Tibial nerve (tissue), 4 donors: ENCODE measurements at regions not wholly inside any gene's neighbourhood (a gene's known extent, or its start where the extent isn't known, plus 50 kb on each side); places are given as distances from the start of the nearest gene placed in this dataset.

ENCODE experiments used
- DNase-seq, 2 donors: peaks; one replicate each; pipeline ENCODE4 v3.0.0-alpha.2; 2019; ENCODE audit warnings: low spot score in 2 of 2
- H3K27ac ChIP-seq, 4 donors: fragments of 200-600 bp; sonication (generic) in 3 of 4; one replicate each; pipeline ENCODE4 v1.5.1; 2017 to 2019; ENCODE audit warnings: mild to moderate bottlenecking in 1 of 4
- H3K27me3 ChIP-seq, 2 donors: fragments of 200-600 bp; sonication (generic) in 1 of 2; one replicate each; pipeline versions ENCODE4 v1.5.1 to v1.6.0; 2017 to 2019
- H3K36me3 ChIP-seq, 3 donors: fragments of 200-600 bp; sonication (generic); one replicate each; pipeline ENCODE4 v1.5.1; 2018 to 2019
- H3K4me1 ChIP-seq, 4 donors: fragments of 200-600 bp; sonication (generic) in 3 of 4; one replicate each; pipeline ENCODE4 v1.5.1; 2017 to 2019
- H3K4me3 ChIP-seq, 4 donors: fragments of 200-600 bp; sonication (generic) in 3 of 4; one replicate each; pipeline ENCODE4 v1.5.1; 2017 to 2019; ENCODE audit warnings: mild to moderate bottlenecking in 1 of 4, moderate library complexity in 1 of 4
- H3K9me3 ChIP-seq, 4 donors: fragments of 200-600 bp; sonication (generic) in 3 of 4; one replicate each; pipeline ENCODE4 v1.5.1; 2017 to 2019
- EP300 ChIP-seq, 2 donors: sonication (generic); formaldehyde crosslinking; IDR thresholded peaks; one replicate each; pipeline ENCODE4 v1.6.1; 2017; ENCODE audit warnings: antibody characterized with exemption in 2 of 2, mild to moderate bottlenecking in 1 of 2
- POLR2A ChIP-seq, 2 donors: fragments of 450-650 bp; IDR thresholded peaks; one replicate each; pipeline ENCODE4 v1.6.1; 2017; ENCODE audit warnings: antibody characterized with exemption in 2 of 2, mild to moderate bottlenecking in 2 of 2, moderate library complexity in 2 of 2
- WGBS, 2 donors: methylation state at CpG; one replicate each; pipeline ENCODE4 v1.1.5; 2018; 5-methylcytosine and 5-hydroxymethylcytosine counted together
- TF ChIP-seq, protein P1 (sequence below), 5 experiments: fragments of 200-600 bp in 3 of 5; fragments of 450-650 bp in 2 of 5; sonication (generic) in 3 of 5; IDR thresholded peaks; one replicate each; pipeline ENCODE4 v1.5.1; 2016 to 2019; ENCODE audit warnings: antibody characterized with exemption in 5 of 5, mild to moderate bottlenecking in 3 of 5, moderate library complexity in 2 of 5

DNA sequence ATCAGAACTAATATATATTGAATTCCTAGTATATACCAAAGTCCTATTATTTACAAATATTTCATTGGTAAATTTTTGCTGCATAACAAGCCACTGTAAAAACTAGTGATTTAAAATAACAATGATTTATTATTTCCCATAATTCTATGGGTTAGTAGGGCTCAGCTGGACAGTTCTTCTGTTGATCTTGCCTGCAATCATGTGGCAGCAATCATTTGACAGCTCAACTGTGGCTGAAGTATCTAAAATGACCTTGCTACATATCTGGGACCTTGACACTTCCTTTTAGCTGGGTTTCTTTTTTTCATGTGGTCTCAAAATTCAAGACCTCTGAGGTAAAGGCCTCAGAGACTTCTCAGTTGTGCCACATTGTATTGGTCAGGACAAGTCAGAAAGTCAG, 598.5 kb upstream of the PITX2 start:
- Histone ChIP-seq H3K27ac (no peak overlapping the region), H3K4me1 (no peaks in the 10 kb centered on the region), H3K36me3 (no peaks in the 10 kb centered on the region), H3K9me3 (no peaks in the 10 kb centered on the region), H3K4me3 (no peak overlapping the region), H3K27me3 (no peaks in the 10 kb centered on the region)
- DNase-seq, result no peak
- TF ChIP-seq POLR2A (IDR thresholded peaks at IDR 0.05), result no peak
- TF ChIP-seq, protein P1, sequence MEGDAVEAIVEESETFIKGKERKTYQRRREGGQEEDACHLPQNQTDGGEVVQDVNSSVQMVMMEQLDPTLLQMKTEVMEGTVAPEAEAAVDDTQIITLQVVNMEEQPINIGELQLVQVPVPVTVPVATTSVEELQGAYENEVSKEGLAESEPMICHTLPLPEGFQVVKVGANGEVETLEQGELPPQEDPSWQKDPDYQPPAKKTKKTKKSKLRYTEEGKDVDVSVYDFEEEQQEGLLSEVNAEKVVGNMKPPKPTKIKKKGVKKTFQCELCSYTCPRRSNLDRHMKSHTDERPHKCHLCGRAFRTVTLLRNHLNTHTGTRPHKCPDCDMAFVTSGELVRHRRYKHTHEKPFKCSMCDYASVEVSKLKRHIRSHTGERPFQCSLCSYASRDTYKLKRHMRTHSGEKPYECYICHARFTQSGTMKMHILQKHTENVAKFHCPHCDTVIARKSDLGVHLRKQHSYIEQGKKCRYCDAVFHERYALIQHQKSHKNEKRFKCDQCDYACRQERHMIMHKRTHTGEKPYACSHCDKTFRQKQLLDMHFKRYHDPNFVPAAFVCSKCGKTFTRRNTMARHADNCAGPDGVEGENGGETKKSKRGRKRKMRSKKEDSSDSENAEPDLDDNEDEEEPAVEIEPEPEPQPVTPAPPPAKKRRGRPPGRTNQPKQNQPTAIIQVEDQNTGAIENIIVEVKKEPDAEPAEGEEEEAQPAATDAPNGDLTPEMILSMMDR (IDR thresholded peaks at IDR 0.05), result no peak
- no peak for TF ChIP-seq EP300 (IDR thresholded peaks at IDR 0.05)

DNA sequence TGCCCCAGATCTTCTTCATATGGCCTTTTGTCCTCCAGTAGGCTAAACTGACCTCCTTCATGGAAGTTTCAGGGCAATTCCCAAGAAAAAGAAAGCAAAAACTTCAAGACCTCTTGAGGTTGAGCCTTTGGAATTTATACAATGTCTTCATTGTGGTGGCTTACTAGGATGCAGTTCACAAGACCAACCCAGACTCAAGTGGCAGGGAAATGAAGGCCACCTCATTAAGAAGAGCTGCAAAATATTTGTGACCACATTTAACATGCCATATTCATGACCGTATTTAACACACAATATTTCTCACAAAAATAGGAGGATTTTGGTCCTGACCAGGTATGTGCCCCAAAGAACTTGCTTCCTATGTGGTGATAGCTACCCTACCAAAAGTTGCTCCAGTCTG, 605.5 kb upstream of the PITX2 start:
- H3K36me3 ChIP-seq, result no peaks in the 10 kb centered on the region
- WGBS, 2 donors, result 85 to 97% methylated on average over 1 of the region's 1 CpG
- TF ChIP-seq, protein P1 (IDR thresholded peaks at IDR 0.05), result no peak
- TF ChIP-seq POLR2A (IDR thresholded peaks at IDR 0.05) (no peak), EP300 (IDR thresholded peaks at IDR 0.05) (no peak)
- no peak overlapping the region for H3K4me3 ChIP-seq
- H3K27ac ChIP-seq, result no peak overlapping the region
- H3K4me1 ChIP-seq, result no peaks in the 10 kb centered on the region
- no peaks in the 10 kb centered on the region for H3K9me3 ChIP-seq
- no peaks in the 10 kb centered on the region for H3K27me3 ChIP-seq
- DNase-seq, result no peak

DNA sequence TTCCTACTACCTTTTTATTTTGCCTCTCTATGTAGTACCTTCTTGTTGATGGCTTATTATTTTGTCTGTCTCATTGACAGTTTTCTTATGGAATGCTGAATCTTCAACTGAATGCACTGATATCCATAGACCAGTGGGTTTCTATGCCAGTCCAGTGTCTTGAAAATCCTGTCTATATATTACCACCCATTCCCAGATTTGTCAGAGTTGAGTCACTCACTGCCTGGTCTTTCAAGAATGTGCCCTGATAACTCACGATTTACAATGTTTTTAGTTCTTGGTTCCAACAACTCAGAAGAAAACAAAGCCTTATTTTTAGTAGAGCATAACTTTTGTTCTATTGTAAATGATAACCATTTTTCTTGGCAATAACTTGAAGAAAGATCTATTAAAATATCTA, 606.0 kb upstream of the PITX2 start:
- Histone ChIP-seq H3K27ac (no peak overlapping the region), H3K4me1 (no peaks in the 10 kb centered on the region), H3K9me3 (no peaks in the 10 kb centered on the region), H3K27me3 (no peaks in the 10 kb centered on the region), H3K36me3 (no peaks in the 10 kb centered on the region), H3K4me3 (no peak overlapping the region)
- TF ChIP-seq POLR2A (IDR thresholded peaks at IDR 0.05), result no peak
- TF ChIP-seq, protein P1 (IDR thresholded peaks at IDR 0.05), result no peak
- no peak for TF ChIP-seq EP300 (IDR thresholded peaks at IDR 0.05)
- no peak for DNase-seq
- WGBS, 2 donors, result 35 to 56% methylated on average over 1 of the region's 1 CpG

DNA sequence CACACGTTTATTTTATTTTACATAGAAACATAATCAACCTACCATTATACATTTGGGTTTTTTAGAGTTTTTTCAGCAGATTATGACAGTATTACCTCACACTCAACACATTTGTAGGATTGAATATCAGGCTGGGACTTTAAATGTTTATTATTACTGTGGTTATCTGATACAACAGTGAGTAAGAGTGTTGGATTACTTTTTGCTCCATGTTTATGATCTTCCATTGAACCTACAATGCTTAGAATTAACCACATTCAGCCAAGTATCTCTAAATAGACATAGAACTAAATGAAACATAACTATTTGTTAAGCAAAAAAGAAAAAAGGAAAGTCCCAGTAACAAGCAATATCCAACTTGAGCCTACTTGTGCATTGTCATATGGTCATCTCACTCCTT, 607.4 kb upstream of the PITX2 start:
- Histone ChIP-seq H3K27me3 (no peaks in the 10 kb centered on the region), H3K9me3 (no peaks in the 10 kb centered on the region), H3K36me3 (no peaks in the 10 kb centered on the region), H3K4me3 (no peak overlapping the region), H3K27ac (no peak overlapping the region), H3K4me1 (no peaks in the 10 kb centered on the region)
- DNase-seq, result no peak
- TF ChIP-seq POLR2A (IDR thresholded peaks at IDR 0.05), result no peak
- TF ChIP-seq, protein P1 (IDR thresholded peaks at IDR 0.05), result no peak
- TF ChIP-seq EP300 (IDR thresholded peaks at IDR 0.05), result no peak
- WGBS, 2 donors, result 52 to 63% methylated on average over 1 of the region's 1 CpG

DNA sequence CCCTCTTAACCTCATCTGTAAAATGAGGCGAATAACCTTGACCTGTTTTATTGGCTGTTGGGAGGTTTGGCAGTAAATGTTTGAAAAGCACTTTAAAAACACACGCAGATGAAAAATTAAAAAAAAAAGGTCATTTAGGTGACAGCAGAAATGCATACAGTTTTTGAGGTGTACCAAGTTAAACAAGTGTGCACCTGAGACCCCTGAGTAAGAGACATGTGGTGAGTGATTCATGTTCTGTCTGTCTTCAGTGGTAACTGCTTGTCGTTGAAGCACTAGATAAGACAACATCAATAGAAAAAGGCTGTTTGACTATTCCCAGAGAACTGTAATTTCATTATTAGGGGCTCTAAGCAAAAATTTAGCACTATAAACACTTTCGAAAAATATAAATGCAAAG, 608.4 kb upstream of the PITX2 start:
- 45 to 46% methylated on average over 4 of the region's 4 CpGs for WGBS, 2 donors
- TF ChIP-seq POLR2A (IDR thresholded peaks at IDR 0.05) (no peak), EP300 (IDR thresholded peaks at IDR 0.05) (no peak)
- TF ChIP-seq, protein P1 (IDR thresholded peaks at IDR 0.05), result no peak
- H3K4me3 ChIP-seq, result no peak overlapping the region

More for the DNA sequence above, 608.4 kb upstream of the PITX2 start:
- no peaks in the 10 kb centered on the region for H3K27me3 ChIP-seq
- no peak overlapping the region for H3K27ac ChIP-seq
- H3K4me1 ChIP-seq, result no peaks in the 10 kb centered on the region
- H3K9me3 ChIP-seq, result no peaks in the 10 kb centered on the region
- H3K36me3 ChIP-seq, result no peaks in the 10 kb centered on the region
- no peak for DNase-seq
